Esophagus muscularis mucosa (tissue), 4 donors: ENCODE measurements at regions not wholly inside any gene's neighbourhood (a gene's known extent, or its start where the extent isn't known, plus 50 kb on each side); places are given as distances from the start of the nearest gene placed in this dataset.
"Not testable (repeated sequence)": the region's sequence is repeated elsewhere in the genome, so short reads cannot be mapped to it uniquely, and the experiment has no call there.

ENCODE experiments used
- DNase-seq: peaks from one replicate; pipeline ENCODE4 v3.0.0-alpha.2; 2017; ENCODE audit errors: extremely low spot score
- H3K27ac ChIP-seq, 4 donors: fragments of 200-600 bp; sonication (generic); replicated peaks in 1 of 4; 1 replicate in 3 of 4; 2 replicates in 1 of 4; pipeline ENCODE4 v1.5.1; 2016 to 2019; ENCODE audit warnings: mild to moderate bottlenecking in 1 of 4
- H3K27me3 ChIP-seq, 4 donors: fragments of 200-600 bp; sonication (generic); one replicate each; pipeline versions ENCODE4 v1.5.1 to v1.6.0; 2016 to 2019
- H3K36me3 ChIP-seq, 4 donors: fragments of 200-600 bp; sonication (generic); one replicate each; pipeline ENCODE4 v1.5.1; 2016 to 2019
- H3K4me1 ChIP-seq, 4 donors: fragments of 200-600 bp; sonication (generic); one replicate each; pipeline ENCODE4 v1.5.1; 2016 to 2019
- H3K4me3 ChIP-seq, 4 donors: fragments of 200-600 bp; sonication (generic); 1 replicate in 2 of 4; 2 replicates in 2 of 4; pipeline ENCODE4 v1.5.1; 2016 to 2019; ENCODE audit warnings: mild to moderate bottlenecking in 4 of 4, moderate library complexity in 1 of 4
- H3K9me3 ChIP-seq, 4 donors: fragments of 200-600 bp; sonication (generic); 1 replicate in 3 of 4; 2 replicates in 1 of 4; pipeline ENCODE4 v1.5.1; 2016 to 2019
- EP300 ChIP-seq: sonication (generic); formaldehyde crosslinking; IDR thresholded peaks from one replicate; pipeline ENCODE4 v1.6.1; 2017; ENCODE audit warnings: antibody characterized with exemption
- POLR2A ChIP-seq: fragments of 450-650 bp; IDR thresholded peaks from one replicate; pipeline ENCODE4 v1.6.1; 2017; ENCODE audit warnings: antibody characterized with exemption, moderate library complexity, mild to moderate bottlenecking, low read depth
- POLR2AphosphoS5 ChIP-seq, 2 donors: sonication (generic); formaldehyde crosslinking; IDR thresholded peaks; one replicate each; pipeline ENCODE4 v1.6.1; 2017; ENCODE audit warnings: antibody characterized with exemption in 2 of 2
- WGBS: methylation state at CpG from one replicate; pipeline ENCODE4 v1.1.5; 2018; 5-methylcytosine and 5-hydroxymethylcytosine counted together
- intact Hi-C: fragments of 100-400 bp; cut with DNase I; formaldehyde crosslinking; loops from one replicate; pipeline ENCODE4 v1.15.1; 2023
- TF ChIP-seq, protein P1 (sequence below), 3 experiments: fragments of 200-600 bp in 2 of 3; fragments of 450-650 bp in 1 of 3; sonication (generic) in 2 of 3; IDR thresholded peaks; one replicate each; pipeline ENCODE4 v1.5.1; 2017 to 2019; ENCODE audit warnings: antibody characterized with exemption in 3 of 3, mild to moderate bottlenecking in 2 of 3, moderate library complexity in 1 of 3

DNA sequence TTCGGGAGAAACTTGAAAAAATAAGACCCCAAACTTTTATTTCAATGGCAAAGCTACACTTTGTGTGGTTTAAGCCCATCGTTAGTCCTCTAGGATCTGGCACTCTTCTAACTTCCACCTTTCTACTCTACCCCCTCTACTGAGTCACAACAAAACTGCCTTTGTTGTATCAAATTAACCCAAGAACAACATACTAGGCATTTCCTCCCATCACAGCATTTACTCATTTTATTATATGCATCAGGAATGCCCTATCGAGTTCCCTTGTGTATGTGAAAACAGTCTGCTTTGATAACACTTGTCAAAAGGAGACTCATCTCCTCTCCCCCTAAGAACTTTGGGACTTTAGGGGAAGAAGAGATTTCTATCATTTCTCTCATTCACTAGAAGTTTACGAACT lies 158.9 kb upstream of the FREM1 start:
- no peaks in the 10 kb centered on the region for H3K27me3 ChIP-seq
- no peaks in the 10 kb centered on the region for H3K9me3 ChIP-seq
- intact Hi-C loops, result no loop called here
- TF ChIP-seq, protein P1, sequence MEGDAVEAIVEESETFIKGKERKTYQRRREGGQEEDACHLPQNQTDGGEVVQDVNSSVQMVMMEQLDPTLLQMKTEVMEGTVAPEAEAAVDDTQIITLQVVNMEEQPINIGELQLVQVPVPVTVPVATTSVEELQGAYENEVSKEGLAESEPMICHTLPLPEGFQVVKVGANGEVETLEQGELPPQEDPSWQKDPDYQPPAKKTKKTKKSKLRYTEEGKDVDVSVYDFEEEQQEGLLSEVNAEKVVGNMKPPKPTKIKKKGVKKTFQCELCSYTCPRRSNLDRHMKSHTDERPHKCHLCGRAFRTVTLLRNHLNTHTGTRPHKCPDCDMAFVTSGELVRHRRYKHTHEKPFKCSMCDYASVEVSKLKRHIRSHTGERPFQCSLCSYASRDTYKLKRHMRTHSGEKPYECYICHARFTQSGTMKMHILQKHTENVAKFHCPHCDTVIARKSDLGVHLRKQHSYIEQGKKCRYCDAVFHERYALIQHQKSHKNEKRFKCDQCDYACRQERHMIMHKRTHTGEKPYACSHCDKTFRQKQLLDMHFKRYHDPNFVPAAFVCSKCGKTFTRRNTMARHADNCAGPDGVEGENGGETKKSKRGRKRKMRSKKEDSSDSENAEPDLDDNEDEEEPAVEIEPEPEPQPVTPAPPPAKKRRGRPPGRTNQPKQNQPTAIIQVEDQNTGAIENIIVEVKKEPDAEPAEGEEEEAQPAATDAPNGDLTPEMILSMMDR (IDR thresholded peaks at IDR 0.05), result no peak
- TF ChIP-seq EP300 (no peak), POLR2AphosphoS5 (IDR thresholded peaks at IDR 0.05) (no peak), POLR2A (no peak)
- DNase-seq, result no peak
- no peak overlapping the region for H3K27ac ChIP-seq
- H3K4me3 ChIP-seq, result no peak overlapping the region
- WGBS, result 81% methylated on average over 4 of the region's 4 CpGs
- no peaks in the 10 kb centered on the region for H3K36me3 ChIP-seq
- H3K4me1 ChIP-seq, result no peaks in the 10 kb centered on the region

DNA sequence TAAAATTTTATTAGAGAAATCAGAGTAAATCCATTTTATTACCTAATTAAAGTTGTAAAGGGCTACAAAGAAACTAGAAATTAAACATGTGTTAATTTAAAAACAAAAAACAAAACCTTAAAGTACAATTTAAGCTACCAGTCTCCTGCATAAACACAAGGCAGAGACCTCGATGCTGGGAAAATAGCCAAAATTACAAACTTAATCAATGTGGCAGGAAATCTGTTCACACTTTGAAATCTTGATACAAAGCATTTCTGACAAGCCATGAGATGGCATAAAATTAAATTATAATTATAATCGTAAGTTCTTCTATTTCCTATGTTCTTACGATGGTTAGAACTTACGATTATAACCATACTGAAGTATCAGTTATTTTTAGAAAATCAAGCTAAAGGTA lies 158.0 kb upstream of the FREM1 start:
- H3K27me3 ChIP-seq, result no peaks in the 10 kb centered on the region
- no peak for DNase-seq
- intact Hi-C loops, result no loop called here
- 60% methylated on average over 4 of the region's 4 CpGs for WGBS
- H3K9me3 ChIP-seq, result no peaks in the 10 kb centered on the region
- H3K4me1 ChIP-seq, result no peaks in the 10 kb centered on the region
- no peak overlapping the region for H3K27ac ChIP-seq
- TF ChIP-seq, protein P1 (IDR thresholded peaks at IDR 0.05), result no peak
- TF ChIP-seq EP300 (no peak), POLR2A (no peak), POLR2AphosphoS5 (IDR thresholded peaks at IDR 0.05) (no peak)
- H3K36me3 ChIP-seq, result no peaks in the 10 kb centered on the region
- H3K4me3 ChIP-seq, result no peak overlapping the region

DNA sequence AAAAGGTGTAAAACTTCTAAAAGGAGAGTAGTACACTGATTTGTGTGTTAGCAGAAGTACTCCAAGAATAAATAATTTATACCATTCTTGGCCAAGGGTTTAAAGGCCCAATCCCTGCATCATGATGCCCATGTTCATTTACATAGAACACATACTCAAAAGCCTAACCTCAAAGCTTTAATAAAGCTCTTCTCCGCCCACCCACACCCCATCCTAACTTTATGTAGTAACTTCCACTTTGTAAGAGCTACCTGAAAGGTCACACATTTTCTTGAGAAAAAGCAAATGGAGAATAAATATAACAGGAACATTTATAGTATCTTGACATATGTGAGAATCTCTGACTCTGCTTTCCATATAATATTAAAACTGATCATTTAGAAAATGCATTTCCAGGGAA lies 148.8 kb upstream of the FREM1 start:
- Histone ChIP-seq H3K9me3 (peaks cover 0 to 4% (median 0%) of the 10 kb centered on the region in 4 donors), H3K4me3 (no peak overlapping the region), H3K27me3 (no peaks in the 10 kb centered on the region), H3K4me1 (no peaks in the 10 kb centered on the region), H3K36me3 (no peaks in the 10 kb centered on the region), H3K27ac (no peak overlapping the region)
- DNase-seq, result no peak
- whole genome bisulfite sequencing, result 82% methylated on average over 1 of the region's 1 CpG
- intact Hi-C loops, result no loop called here
- TF ChIP-seq POLR2AphosphoS5 (IDR thresholded peaks at IDR 0.05), result no peak
- TF ChIP-seq, protein P1 (IDR thresholded peaks at IDR 0.05), result no peak
- TF ChIP-seq POLR2A, result no peak
- no peak for TF ChIP-seq EP300

DNA sequence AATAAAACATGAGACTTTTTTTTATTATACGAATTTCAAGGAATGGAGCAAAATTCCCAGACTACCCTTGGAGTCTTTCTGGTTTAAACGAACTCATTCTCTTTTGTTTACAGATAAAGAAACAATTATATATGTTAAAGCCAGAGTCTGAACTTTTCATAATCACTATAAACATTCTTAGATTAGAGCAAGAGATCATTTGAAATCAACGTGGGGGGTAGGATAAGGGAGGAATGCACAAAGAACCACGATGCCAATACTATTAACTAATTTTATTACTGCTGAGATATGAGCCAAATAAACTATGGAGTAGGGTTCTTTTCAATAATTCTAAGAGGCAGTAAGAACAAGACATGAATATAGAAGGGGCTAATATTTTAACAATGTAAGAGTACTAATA lies 148.0 kb upstream of the FREM1 start:
- DNase-seq, result no peak
- TF ChIP-seq POLR2A (no peak), EP300 (no peak), POLR2AphosphoS5 (IDR thresholded peaks at IDR 0.05) (no peak)
- TF ChIP-seq, protein P1 (IDR thresholded peaks at IDR 0.05), result no peak
- intact Hi-C loops, result no loop called here
- Histone ChIP-seq H3K9me3 (peaks cover 0 to 4% (median 0%) of the 10 kb centered on the region in 4 donors), H3K27ac (no peak overlapping the region), H3K4me3 (no peak overlapping the region), H3K36me3 (no peaks in the 10 kb centered on the region), H3K27me3 (no peaks in the 10 kb centered on the region), H3K4me1 (no peaks in the 10 kb centered on the region)
- 56% methylated on average over 4 of the region's 4 CpGs for WGBS

DNA sequence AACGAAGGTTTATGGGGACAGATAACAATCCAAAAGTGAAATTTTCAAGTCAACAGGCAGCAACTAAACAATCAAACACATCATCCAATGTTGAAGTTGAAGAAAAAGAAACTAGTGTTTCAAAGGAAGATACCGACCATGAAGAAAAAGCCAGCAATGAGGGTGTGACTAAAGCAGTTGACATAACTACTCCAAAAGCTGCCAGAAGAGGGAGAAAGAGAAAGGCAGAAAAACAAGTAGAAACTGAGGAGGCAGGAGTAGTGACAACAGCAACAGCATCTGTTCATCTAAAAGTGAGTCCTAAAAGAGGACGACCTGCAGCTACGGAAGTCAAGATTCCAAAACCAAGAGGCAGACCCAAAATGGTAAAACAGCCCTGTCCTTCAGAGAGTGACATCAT lies 145.1 kb upstream of the FREM1 start:
- H3K36me3 ChIP-seq, result not testable (repeated sequence)

More for the DNA sequence above, 145.1 kb upstream of the FREM1 start:
- H3K27me3 ChIP-seq, H3K27ac ChIP-seq, H3K4me1 ChIP-seq, H3K4me3 ChIP-seq, intact Hi-C loops, DNase-seq, H3K9me3 ChIP-seq: not testable (repeated sequence)
- WGBS, result 49% methylated on average over 4 of the region's 4 CpGs
